ENCODE measurements at regions not wholly inside any gene's neighbourhood (a gene's known extent, or its start where the extent isn't known, plus 50 kb on each side); places are given as distances from the start of the nearest gene placed in this dataset.

- no peak for DNase-seq (ENCODE audit: low spot score)
Observed at GRCh38 chr3:24641628-24642027, 147.0 kb upstream of the THRB start.

GRCh38 chr3:24645047-24645446, 150.4 kb upstream of the THRB start:
- no peak for DNase-seq (ENCODE audit: low spot score)

GRCh38 chr3:24646790-24647189, 152.1 kb upstream of the THRB start:
- DNase-seq (ENCODE audit: low spot score) = no peak

- no peak for DNase-seq (ENCODE audit: low spot score)
Observed at GRCh38 chr3:24648063-24648462, 153.4 kb upstream of the THRB start.

- no peak for DNase-seq (ENCODE audit: low spot score)
Observed at GRCh38 chr3:24650839-24651238, 156.2 kb upstream of the THRB start.

GRCh38 chr3:24657870-24658510, 163.3 kb upstream of the THRB start:
- DNase-seq (ENCODE audit: low spot score) = no peak

GRCh38 chr3:24661175-24661584, 166.5 kb upstream of the THRB start:
- no peak for DNase-seq (ENCODE audit: low spot score)

GRCh38 chr3:24662449-24663345, 168.0 kb upstream of the THRB start:
- DNase-seq (ENCODE audit: low spot score) = no peak

- DNase-seq (ENCODE audit: low spot score) = no peak
Observed at GRCh38 chr3:24663406-24663805, 168.8 kb upstream of the THRB start.

- DNase-seq (ENCODE audit: low spot score) = no peak
Observed at GRCh38 chr3:24668039-24668438, 173.4 kb upstream of the THRB start.

- DNase-seq (ENCODE audit: low spot score) = no peak
Observed at GRCh38 chr3:24670871-24671270, 176.2 kb upstream of the THRB start.

- DNase-seq (ENCODE audit: low spot score) = no peak
Observed at GRCh38 chr3:24673596-24673995, 178.9 kb upstream of the THRB start.

GRCh38 chr3:24674261-24674660, 179.6 kb upstream of the THRB start:
- no peak for DNase-seq (ENCODE audit: low spot score)

- DNase-seq (ENCODE audit: low spot score) = no peak
Observed at GRCh38 chr3:24678021-24678420, 183.4 kb upstream of the THRB start.

- no peak for DNase-seq (ENCODE audit: low spot score)
Observed at GRCh38 chr3:24678421-24678865, 183.8 kb upstream of the THRB start.

- no peak for DNase-seq (ENCODE audit: low spot score)
Observed at GRCh38 chr3:24679429-24679828, 184.8 kb upstream of the THRB start.

GRCh38 chr3:24680214-24680967, 185.7 kb upstream of the THRB start:
- DNase-seq (ENCODE audit: low spot score) = peak; percentile 33

- DNase-seq (ENCODE audit: low spot score) = no peak
Observed at GRCh38 chr3:24682141-24682547, 187.5 kb upstream of the THRB start.

GRCh38 chr3:24683090-24683489, 188.4 kb upstream of the THRB start:
- no peak for DNase-seq (ENCODE audit: low spot score)

- DNase-seq (ENCODE audit: low spot score) = no peak
Observed at GRCh38 chr3:24683633-24684384, 189.2 kb upstream of the THRB start.

- DNase-seq (ENCODE audit: low spot score) = no peak
Observed at GRCh38 chr3:24684506-24685023, 189.9 kb upstream of the THRB start.

- no peak for DNase-seq (ENCODE audit: low spot score)
Observed at GRCh38 chr3:24686808-24687207, 192.2 kb upstream of the THRB start.

Data from hematopoietic multipotent progenitor cell treated with erythropoietin and hydrocortisone succinate and interleukin-3 and kit ligand, for 17 days (in vitro differentiated cells).